ENCODE measurements at regions not wholly inside any gene's neighbourhood (a gene's known extent, or its start where the extent isn't known, plus 50 kb on each side); places are given as distances from the start of the nearest gene placed in this dataset.

GRCh38 chr4:89665662-89666061 is 171.3 kb downstream of the SNCA start:
- no peak for DNase-seq

- no peak for DNase-seq
These were observed 172.4 kb downstream of the SNCA start for GRCh38 chr4:89664521-89664920.

- no peak for DNase-seq
These were observed 175.6 kb downstream of the SNCA start for GRCh38 chr4:89661173-89661899.

GRCh38 chr4:89660444-89661172 is 176.4 kb downstream of the SNCA start:
- no peak for DNase-seq

- no peak for DNase-seq
These were observed 178.3 kb downstream of the SNCA start for GRCh38 chr4:89658701-89659024.

GRCh38 chr4:89657931-89658700 is 178.8 kb downstream of the SNCA start:
- DNase-seq = peak; percentile 3

- DNase-seq = no peak
These were observed 183.9 kb downstream of the SNCA start for GRCh38 chr4:89653012-89653411.

- DNase-seq = no peak
These were observed 191.5 kb downstream of the SNCA start for GRCh38 chr4:89645482-89645881.

- no peak for DNase-seq
These were observed 195.6 kb downstream of the SNCA start for GRCh38 chr4:89641367-89641687.

- DNase-seq = peak; percentile 6
These were observed 196.2 kb downstream of the SNCA start for GRCh38 chr4:89640620-89641366.

GRCh38 chr4:89639395-89639794 is 197.6 kb downstream of the SNCA start:
- no peak for DNase-seq

- no peak for DNase-seq
These were observed 211.2 kb downstream of the SNCA start for GRCh38 chr4:89625599-89626293.

GRCh38 chr4:89619206-89619962 is 217.6 kb downstream of the SNCA start:
- no peak for DNase-seq

- DNase-seq = no peak
These were observed 218.8 kb downstream of the SNCA start for GRCh38 chr4:89618151-89618550.

GRCh38 chr4:89617317-89617716 is 219.6 kb downstream of the SNCA start:
- DNase-seq = no peak

GRCh38 chr4:89616382-89616781 is 220.6 kb downstream of the SNCA start:
- DNase-seq = no peak

GRCh38 chr4:89615051-89615450 is 221.9 kb downstream of the SNCA start:
- no peak for DNase-seq

GRCh38 chr4:89614155-89614554 is 222.8 kb downstream of the SNCA start:
- DNase-seq = no peak

GRCh38 chr4:89610236-89610635 is 226.7 kb downstream of the SNCA start:
- no peak for DNase-seq

GRCh38 chr4:89609756-89610155 is 227.2 kb downstream of the SNCA start:
- no peak for DNase-seq

GRCh38 chr4:89604951-89605350 is 232.0 kb downstream of the SNCA start:
- DNase-seq = no peak

GRCh38 chr4:89599026-89599425 is 237.9 kb downstream of the SNCA start:
- no peak for DNase-seq

All from hindlimb muscle (tissue), 1 donor.